Suppressor macrophage (primary cell): ENCODE measurements at regions not wholly inside any gene's neighbourhood (a gene's known extent, or its start where the extent isn't known, plus 50 kb on each side); places are given as distances from the start of the nearest gene placed in this dataset.
A peak's percentile ranks its signal among the peaks of the same experiment; 100 is the strongest.
"Not testable (repeated sequence)": the region's sequence is repeated elsewhere in the genome, so short reads cannot be mapped to it uniquely, and the experiment has no call there.

ENCODE experiments used
- DNase-seq, 4 experiments: peaks; one replicate each; pipeline ENCODE4 v3.0.0-alpha.2; 2020 to 2022

DNA sequence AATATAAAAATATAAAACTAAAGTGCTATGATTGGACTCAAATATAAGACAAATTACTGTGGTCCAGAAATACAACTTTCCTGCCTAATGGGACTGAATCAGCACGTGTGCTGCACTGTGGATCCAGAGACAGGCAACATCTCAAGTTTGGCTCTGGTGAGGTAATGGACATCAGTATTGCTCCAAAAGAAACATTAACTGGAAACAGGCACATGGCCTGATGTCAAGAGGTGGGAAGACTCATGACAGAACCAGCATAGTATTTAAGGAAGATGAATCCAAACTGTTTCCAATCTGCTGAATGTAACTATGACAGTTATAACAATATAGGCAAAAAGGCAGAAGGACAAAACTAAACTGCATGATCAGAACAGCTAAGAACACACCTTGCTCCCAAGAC lies 354.6 kb downstream of the FSIP2 start:
- no peak for DNase-seq

DNA sequence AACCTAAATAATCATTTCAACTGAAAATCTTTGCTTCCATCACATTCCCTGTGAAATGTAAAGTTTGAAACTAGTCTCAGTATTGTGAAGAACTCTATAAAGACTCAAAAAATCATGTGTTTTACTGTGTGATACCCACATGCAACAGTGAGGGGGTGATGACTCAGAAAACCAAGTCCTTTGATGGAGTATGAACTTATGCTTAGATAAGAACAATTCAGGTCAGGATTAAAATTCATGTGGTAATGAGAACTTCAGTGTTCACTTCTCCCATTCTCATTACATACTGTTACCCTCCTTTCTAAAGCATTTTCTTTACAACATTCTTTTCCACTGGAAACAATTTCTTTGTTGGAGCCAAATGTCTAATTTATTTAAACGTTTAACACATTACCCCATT lies 360.2 kb downstream of the FSIP2 start:
- no peak for DNase-seq

DNA sequence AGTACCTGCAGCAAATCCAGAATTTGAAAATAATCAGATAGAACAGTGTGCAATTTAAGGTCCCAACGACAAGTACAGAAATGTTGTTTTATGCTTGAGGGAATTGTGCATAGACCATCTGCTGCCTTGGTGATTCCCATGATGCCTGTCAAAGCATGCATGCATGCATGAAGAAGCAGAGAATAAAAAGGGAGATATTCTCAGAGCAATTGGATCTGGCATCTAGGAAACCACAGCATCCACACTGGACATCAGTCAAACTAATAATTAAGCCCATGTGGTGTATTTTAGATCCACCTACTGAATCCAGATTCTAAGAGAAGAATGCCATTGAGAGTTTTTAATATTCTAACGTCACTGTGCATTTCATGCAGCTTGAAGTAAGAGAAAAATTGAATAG lies 361.2 kb downstream of the FSIP2 start:
- no peak for DNase-seq

DNA sequence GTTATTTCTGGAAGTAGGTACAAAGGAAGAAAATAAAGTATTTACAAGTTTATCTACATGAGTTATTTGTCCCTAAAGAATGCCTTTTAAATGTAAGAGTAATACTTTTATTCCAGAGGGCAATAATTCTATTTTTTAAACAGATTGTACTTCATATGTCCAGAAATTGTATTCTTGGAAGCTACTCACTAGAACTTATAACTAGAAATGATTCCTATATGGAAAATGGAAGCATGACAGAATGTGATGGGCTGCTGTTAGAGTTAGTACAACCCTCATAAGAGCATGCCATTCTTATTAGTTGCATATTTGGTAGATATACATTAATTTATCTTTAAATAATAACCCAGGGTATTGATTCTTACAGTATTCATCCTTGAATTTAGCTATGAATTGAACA lies 362.0 kb downstream of the FSIP2 start:
- no peak for DNase-seq

DNA sequence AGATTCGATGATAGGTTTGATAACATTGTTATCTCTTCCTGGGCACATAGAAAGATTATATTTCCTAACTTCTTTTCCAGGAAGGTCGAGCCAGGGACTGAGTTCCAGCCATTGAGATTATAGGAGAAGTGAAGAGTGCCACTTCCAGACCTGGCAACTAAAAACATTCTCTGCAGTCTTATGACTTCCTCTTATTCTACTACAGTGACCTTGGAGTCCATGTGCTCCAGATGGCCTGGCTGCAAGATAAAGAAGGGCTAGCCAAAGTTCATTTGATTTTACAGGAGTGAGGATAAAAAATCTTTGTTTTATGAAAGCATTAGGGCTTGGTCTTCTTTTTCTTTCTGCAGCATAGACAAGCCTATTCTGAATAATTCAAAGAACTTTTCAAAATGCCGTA lies 363.0 kb downstream of the FSIP2 start:
- DNase-seq, result no peak

DNA sequence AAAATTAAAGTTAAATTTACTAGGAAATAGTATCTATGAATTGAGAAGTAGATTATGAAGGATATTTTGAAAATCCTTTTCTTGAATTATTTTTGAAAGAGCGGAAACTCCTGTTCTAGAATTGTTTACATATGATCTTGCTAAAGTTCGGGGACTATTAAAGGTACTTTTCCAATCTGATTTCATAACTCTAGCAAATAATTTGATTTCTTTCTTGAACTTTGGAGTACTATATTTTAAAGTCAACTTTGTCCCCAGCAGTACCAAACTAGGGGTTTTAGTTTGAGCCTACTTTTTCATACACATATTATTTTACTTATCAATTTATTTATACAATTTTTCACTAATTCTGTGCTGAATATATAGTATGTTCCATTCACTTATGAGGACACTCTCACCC lies 364.7 kb downstream of the FSIP2 start:
- no peak for DNase-seq

GRCh38 chr2:186105016-186105724 lies 366.6 kb downstream of the FSIP2 start:
- no peak for DNase-seq

DNA sequence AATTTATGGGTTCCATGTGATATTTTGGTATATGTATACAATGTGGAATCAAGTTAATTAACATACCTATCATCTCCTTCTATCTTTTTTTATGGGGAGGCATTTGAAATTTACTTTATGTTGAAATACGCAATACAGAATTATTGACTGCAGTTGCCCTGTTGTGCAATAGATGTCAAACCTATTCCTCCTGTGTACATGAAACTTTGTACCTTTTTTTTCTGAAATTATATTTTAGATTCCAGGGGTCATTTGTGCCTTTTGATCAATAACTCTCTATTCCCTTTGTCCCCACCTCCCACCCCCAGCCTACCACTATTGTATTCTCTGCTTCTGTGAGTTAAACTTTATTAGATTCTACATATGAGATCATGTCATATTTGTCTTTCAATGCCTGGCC lies 369.9 kb downstream of the FSIP2 start:
- DNase-seq, result no peak

DNA sequence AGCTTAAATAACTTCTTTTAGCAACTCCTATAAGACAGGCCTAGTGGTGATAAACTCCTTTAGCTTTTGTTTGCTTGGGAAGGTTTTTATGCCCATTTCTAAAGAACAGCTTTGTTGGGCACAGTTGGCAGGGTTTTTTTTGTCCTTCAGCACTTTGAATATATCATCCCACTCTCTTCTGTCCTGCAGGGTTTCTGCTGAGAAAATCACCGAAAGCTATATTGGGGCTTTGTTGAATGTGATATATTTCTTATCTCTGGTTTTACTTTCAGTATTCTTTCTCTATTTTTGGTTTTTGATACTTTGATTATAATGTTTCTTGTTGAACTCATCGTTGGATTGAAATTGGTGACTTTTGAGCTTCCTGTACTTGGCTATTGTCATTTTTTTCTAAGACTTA lies 372.8 kb upstream of the ZC3H15 start:
- no peak for DNase-seq

DNA sequence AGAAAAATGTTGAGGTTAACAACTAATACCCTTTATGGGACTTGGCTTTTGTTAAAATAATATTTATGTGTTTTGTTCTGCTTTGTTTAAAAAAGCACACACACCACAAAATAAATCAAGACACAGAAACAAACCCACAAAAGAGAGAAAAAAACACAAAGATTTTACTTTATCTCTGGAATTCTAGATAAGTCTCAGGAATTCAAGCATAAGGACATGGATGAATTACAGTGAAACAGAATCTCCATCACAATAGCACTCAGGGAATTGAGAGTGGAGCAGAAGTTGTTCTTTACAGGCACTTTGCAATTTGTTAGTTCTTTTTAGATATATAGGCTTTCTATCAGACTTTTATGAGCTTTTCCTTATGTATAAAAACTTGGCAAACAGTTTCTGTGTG lies 360.9 kb upstream of the ZC3H15 start:
- DNase-seq, result no peak

- no peak for DNase-seq
Observed at GRCh38 chr2:186125625-186126024, 360.4 kb upstream of the ZC3H15 start.

DNA sequence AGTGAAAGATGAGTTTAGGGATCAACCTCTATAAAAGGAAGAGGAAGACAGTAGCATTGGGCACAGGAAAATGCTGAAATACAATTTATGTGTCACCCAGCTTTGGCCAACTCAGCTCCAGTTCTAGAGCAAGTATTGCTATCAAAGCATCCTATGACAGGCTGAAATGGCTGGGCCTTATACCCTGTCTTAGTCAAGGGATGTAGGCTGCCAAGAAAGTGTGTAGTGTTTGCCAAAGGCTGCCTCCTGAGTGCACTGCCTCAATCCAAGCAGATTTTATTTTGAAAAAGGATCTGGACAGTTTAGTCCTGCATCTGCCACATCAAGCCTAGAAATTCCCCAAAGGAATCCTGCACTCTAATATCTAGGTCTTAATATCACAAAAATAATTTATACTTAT lies 359.9 kb upstream of the ZC3H15 start:
- DNase-seq, result no peak

GRCh38 chr2:186129767-186130581 lies 356.1 kb upstream of the ZC3H15 start:
- DNase-seq, result no peak

GRCh38 chr2:186130748-186131641 lies 355.1 kb upstream of the ZC3H15 start:
- no peak for DNase-seq

DNA sequence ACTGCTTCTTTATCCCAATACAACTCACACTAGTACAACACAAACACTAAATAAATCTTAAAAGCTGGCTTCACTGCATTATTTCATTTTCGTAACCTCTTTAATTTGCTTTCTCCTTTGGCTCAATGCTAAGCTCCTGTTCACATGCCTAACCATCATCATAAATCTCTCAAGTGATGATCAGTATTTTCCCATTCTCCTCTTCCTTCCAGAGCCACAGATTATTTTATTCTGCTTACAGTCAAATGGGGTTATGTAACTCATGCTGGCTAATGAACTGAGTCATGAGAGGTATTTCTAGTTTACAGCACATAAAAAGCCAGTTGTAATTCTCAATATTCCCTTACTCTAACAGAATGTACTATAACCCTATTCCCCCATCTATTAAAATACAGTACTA lies 350.4 kb upstream of the ZC3H15 start:
- no peak for DNase-seq

GRCh38 chr2:186136860-186137259 lies 349.2 kb upstream of the ZC3H15 start:
- no peak for DNase-seq

GRCh38 chr2:186138845-186139244 lies 347.2 kb upstream of the ZC3H15 start:
- no peak for DNase-seq

- DNase-seq, result no peak
Observed at GRCh38 chr2:186159101-186159500, 327.0 kb upstream of the ZC3H15 start.

DNA sequence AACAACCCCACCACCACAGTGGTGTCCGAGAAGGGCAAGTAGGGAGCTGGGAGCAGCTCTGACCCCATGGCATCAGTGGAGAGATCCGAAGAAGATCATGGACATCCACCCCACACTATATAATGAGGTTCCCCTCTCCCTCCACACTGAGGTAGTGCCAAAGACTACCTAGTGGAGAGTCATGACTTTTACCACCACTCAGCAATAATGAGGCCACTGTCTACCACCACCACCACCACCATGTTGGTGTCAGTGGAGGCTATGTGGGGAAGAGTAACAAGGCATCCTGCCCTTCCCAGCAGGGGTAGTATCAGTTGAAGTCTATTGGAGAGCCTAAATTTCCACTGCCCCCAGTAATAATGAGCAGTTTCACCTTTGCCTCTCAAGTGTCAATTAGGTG lies 321.7 kb upstream of the ZC3H15 start:
- no peak for DNase-seq

DNA sequence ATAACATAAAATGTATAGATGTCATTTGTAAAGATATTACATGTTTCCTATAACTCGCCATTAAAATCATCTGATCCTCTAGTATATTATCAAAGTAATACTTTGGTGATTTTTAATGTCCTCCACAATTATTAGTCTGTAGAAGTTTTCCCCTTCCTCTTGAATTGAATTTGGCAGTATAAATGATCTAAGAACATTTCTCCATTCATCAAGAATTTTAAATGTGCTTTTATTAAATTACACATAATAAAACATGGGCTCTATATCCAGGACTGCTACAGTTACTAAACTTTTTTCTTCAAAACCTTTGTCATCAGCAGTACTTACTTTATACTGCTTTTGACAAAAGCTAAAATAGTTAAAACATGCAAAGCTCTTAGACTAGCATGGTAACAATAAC lies 315.4 kb upstream of the ZC3H15 start:
- DNase-seq, result no peak

DNA sequence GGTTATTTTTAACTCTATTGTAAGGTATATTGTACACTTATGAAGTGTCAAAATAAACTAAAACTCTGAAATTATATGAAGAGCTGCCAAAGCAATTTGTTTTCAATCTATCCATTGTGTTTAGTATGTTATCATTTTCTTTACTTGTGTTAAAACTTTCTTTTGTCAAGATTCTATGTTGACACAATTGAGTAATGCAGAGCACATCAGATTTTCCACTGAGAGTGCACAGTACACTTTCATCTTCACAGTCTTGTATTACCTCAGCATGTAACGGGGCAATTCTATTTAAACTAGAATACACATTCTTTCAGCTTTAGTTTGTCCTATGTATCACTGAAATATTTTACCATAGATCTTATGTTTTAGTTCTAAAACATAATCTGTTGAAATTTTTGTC lies 304.4 kb upstream of the ZC3H15 start:
- DNase-seq, result no peak

GRCh38 chr2:186182366-186182765 lies 303.7 kb upstream of the ZC3H15 start:
- DNase-seq, result not testable (repeated sequence)

GRCh38 chr2:186183406-186183805 lies 302.7 kb upstream of the ZC3H15 start:
- DNase-seq, result peak; percentile 19 to 39 (median 29)
